NCI-H2227 (cell line): ENCODE measurements at regions not wholly inside any gene's neighbourhood (a gene's known extent, or its start where the extent isn't known, plus 50 kb on each side); places are given as distances from the start of the nearest gene placed in this dataset.

Source experiments
- DNase-seq: peaks from one replicate; lab custom pipeline; 2025; ENCODE audit not compliant: unreplicated experiment; lab: John Stamatoyannopoulos, UW

GRCh38 chr13:67330149-67330548, 100.0 kb upstream of the PCDH9 start:
- no peak for DNase-seq

GRCh38 chr13:67328895-67329294, 98.8 kb upstream of the PCDH9 start:
- no peak for DNase-seq

- no peak for DNase-seq
These were observed 88.7 kb upstream of the PCDH9 start for GRCh38 chr13:67318860-67319259.

GRCh38 chr13:67318398-67318797, 88.3 kb upstream of the PCDH9 start:
- no peak for DNase-seq

DNA sequence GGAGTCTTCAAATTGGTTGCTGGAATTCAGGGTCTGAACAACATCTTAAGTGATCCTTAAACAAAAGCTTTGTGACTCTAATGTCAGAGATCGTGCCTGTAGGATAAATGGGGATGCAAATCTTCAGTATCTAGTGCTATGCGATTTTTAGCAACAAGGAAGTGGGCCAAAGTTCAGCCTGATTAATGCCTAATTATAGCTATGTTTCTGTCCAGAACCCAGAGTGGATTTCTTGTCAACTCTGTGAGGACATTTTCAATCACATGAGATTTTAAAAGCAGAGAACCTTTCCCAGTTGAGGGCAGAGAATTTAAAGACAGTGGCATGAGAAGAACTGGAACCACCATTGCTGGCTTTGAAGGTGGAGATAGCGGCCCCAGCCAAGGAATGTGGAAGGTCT, 84.3 kb upstream of the PCDH9 start:
- DNase-seq = no peak

DNA sequence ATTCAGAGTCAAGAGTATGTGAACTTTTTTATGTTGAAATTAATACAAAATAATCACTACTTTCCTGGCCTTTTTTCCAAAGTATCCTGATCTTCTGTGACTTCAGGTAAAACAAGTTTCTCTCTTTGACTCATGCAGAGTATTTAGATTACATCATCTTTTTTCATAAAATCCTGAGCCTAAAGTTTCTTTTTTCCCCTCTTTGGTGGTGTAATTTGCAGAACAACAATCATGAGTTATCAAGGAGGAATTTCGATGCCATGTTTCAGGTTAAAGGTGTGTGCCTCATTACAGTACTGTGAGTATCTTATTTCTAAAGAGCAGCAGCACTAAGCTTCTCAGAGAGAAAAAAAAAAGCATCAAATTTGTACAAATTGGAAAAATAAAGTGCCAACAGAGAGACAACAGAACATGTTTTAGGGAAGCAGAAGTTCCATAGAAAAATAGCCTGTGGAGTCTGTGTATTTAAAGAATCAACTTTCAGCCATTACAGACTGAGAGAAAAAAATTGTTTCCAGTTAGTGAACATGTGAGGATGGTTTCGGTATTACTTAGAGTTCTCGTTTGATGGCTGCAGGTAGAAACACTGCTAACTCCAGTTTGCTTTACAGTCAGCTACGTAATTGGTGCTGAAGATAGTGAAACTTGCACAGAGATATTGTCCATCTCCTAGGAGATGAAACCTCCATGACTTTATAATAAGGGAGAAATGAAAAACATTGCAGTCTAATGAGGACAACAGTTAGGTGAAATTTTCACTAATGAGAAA, 78.1 kb upstream of the PCDH9 start:
- no peak for DNase-seq

GRCh38 chr13:67306742-67307141, 76.6 kb upstream of the PCDH9 start:
- DNase-seq = no peak

DNA sequence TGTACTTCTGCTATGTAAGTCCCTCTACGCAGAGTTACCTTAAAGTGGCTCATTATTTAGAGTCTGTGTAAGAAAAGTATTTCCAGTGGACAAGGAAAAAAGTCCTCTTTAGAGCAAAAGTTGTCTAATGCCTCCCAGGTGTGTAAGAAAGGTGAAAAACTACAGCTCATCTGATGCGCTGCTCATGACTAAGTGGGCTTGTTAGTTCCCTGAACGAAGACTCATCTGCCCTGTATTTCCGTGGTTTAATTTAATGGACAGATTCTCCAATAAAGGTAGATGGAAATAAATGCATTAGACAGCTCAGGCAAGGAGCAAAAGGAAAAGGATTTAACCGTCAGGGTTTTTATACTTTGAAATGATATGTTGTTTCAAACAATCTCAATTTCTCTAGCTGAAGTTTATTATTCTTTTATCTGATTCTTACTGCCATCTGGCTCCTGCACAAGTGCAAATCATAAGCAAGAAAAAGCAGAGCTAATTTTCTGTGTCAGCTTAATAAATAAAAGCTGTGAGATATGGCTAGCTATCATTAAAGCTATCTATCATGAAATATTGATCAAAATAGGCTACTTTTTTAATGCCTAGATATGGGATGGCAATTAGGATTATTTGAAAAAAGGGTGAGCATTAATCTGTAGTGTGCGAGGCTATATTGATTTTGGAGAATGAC, 73.7 kb upstream of the PCDH9 start:
- no peak for DNase-seq

GRCh38 chr13:67299751-67300150, 69.6 kb upstream of the PCDH9 start:
- DNase-seq = no peak

GRCh38 chr13:67299072-67299635, 69.0 kb upstream of the PCDH9 start:
- no peak for DNase-seq

GRCh38 chr13:67298297-67298696, 68.2 kb upstream of the PCDH9 start:
- no peak for DNase-seq

DNA sequence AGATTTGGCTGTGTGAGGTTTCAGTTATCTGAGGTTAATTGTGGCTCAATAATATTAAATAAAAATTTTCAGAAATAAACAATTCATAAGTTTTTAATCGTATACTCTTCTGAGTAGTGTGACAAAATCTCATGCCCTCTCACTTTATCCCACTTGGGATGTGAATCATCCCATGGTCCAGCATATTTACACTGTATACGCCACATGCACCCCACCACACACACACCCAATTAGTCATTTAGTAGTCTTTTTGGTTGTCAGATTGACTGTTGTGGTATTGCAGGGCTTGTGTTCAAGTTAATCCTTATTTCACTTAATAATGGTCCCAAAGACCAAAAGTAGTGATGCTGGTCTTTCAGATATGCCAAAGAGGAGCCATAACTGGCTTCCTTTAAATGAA, 66.4 kb upstream of the PCDH9 start:
- no peak for DNase-seq

DNA sequence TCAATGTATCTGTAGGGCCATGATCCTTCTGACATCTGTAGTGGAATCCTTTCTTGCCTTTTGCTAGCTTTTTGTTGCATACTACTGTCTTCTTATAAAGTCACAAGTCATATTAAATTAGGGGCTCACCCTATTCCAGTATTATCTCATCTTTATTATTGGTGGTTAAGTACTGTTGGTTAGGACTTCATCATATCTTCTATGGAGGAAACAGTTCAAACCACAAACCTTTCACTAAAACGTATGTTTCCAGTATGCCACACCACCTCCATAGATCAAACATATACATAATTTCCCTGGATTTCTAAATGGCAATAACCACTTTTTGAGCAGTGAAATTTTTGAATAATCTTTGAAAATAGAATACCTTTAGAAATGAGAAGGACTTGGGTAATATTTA, 62.8 kb upstream of the PCDH9 start:
- no peak for DNase-seq

DNA sequence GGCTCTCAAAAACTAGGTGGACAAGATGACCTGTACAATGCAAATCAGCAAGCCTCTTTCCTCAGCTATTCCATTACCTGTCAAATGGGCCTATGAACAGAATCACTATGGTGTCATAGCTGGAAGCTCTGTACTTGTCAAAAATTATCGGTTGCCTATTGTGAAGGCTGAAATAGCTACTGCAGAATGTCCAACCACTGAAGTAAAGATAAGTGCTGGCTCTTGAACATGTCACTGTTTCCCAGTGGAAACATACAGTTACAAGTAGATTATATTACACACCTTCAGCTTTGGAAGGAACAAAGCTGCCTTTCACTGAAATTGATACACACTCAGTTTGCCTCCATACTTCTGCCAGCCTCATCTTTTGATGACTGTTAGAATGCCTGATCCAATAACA, 55.5 kb upstream of the PCDH9 start:
- no peak for DNase-seq

- no peak for DNase-seq
These were observed 53.5 kb upstream of the PCDH9 start for GRCh38 chr13:67283637-67284036.

- DNase-seq = no peak
These were observed 51.3 kb upstream of the PCDH9 start for GRCh38 chr13:67281466-67281865.
